Lower lobe of right lung (tissue), 2 donors: ENCODE measurements at regions not wholly inside any gene's neighbourhood (a gene's known extent, or its start where the extent isn't known, plus 50 kb on each side); places are given as distances from the start of the nearest gene placed in this dataset.

Experiments used
- ATAC-seq, 2 donors: fragments of 200-7000 bp; cut with Tn5 transposase; one replicate each; pipeline ENCODE4 v1.9.1; 2020 to 2022; ENCODE audit warnings: mild to moderate bottlenecking in 2 of 2, moderate library complexity in 2 of 2
- DNase-seq: peaks from one replicate; pipeline ENCODE4 v3.0.0-alpha.2; 2020
- H3K27ac ChIP-seq: fragments of 200-600 bp; one replicate; pipeline ENCODE4 v1.8.0; 2022
- H3K27me3 ChIP-seq: fragments of 200-600 bp; one replicate; pipeline ENCODE4 v1.8.0; 2022; ENCODE audit warnings: low read depth
- H3K36me3 ChIP-seq: fragments of 200-600 bp; one replicate; pipeline ENCODE4 v1.8.0; 2022; ENCODE audit warnings: mild to moderate bottlenecking
- H3K4me1 ChIP-seq: fragments of 200-600 bp; one replicate; pipeline ENCODE4 v1.8.0; 2022
- H3K4me3 ChIP-seq: fragments of 200-600 bp; one replicate; pipeline ENCODE4 v1.8.0; 2022; ENCODE audit warnings: mild to moderate bottlenecking
- H3K9me3 ChIP-seq: fragments of 200-600 bp; one replicate; pipeline ENCODE4 v1.8.0; 2022
- intact Hi-C: fragments of 100-400 bp; cut with DNase I; formaldehyde crosslinking; loops from one replicate; pipeline ENCODE4 v1.11.0; 2022
- TF ChIP-seq, protein P1 (sequence below): fragments of 200-600 bp; IDR thresholded peaks from one replicate; pipeline ENCODE4 v1.8.0; 2022; ENCODE audit warnings: antibody characterized with exemption, mild to moderate bottlenecking
- donor health status: DM: no; HTN: yes; CAD: no; lungs with severe emphysema.

DNA sequence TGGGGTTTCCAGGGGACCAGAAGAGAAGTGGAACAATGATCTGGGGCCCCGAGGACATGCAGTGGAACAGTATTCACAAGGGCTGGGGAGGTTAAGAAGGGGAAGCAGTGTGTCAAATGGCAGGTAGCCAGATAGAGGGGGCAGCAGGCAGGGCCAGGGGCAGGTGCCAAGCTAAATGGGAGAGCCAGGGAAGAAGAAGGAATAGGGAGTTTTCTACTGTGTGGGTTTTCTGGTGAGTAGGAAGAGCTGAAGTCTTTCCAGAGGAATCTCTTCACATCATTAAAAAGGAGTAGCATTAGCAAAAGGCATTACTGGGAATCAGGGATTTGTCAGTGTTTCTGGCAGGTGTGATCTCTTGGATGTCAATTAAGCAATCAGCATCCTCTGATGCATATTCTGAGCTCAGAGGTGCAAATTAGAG lies 55.8 kb downstream of the IRAG1 start:
- Histone ChIP-seq H3K27me3 (no peaks in the 10 kb centered on the region), H3K36me3 (no peaks in the 10 kb centered on the region), H3K27ac (no peak overlapping the region), H3K9me3 (no peaks in the 10 kb centered on the region), H3K4me3 (no peak overlapping the region), H3K4me1 (peaks cover 41% of the 10 kb centered on the region)
- intact Hi-C loops = no loop called here
- DNase-seq (no peak), ATAC-seq (no peak)
- TF ChIP-seq, protein P1, sequence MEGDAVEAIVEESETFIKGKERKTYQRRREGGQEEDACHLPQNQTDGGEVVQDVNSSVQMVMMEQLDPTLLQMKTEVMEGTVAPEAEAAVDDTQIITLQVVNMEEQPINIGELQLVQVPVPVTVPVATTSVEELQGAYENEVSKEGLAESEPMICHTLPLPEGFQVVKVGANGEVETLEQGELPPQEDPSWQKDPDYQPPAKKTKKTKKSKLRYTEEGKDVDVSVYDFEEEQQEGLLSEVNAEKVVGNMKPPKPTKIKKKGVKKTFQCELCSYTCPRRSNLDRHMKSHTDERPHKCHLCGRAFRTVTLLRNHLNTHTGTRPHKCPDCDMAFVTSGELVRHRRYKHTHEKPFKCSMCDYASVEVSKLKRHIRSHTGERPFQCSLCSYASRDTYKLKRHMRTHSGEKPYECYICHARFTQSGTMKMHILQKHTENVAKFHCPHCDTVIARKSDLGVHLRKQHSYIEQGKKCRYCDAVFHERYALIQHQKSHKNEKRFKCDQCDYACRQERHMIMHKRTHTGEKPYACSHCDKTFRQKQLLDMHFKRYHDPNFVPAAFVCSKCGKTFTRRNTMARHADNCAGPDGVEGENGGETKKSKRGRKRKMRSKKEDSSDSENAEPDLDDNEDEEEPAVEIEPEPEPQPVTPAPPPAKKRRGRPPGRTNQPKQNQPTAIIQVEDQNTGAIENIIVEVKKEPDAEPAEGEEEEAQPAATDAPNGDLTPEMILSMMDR = no peak

DNA sequence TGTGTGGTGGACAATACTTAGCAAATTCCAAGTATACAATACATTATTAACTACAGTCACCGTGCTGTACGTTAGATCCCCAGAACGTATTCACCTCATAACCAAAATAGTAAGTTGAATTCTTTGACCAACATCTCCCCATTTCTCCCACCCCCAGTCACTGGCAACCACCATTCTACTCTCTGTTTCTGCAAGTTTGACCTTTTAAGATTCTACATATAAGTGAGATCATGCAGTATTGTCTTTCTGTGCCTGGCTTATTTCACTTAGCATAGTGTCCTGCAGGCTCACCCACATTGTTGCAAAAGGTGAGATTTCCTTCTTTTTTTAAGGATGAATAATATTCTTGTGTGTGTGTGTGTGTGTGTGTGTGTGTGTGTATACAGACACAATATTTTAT lies 59.1 kb downstream of the IRAG1 start:
- TF ChIP-seq, protein P1 = no peak
- H3K4me3 ChIP-seq = no peak overlapping the region
- intact Hi-C loops = no loop called here

DNA sequence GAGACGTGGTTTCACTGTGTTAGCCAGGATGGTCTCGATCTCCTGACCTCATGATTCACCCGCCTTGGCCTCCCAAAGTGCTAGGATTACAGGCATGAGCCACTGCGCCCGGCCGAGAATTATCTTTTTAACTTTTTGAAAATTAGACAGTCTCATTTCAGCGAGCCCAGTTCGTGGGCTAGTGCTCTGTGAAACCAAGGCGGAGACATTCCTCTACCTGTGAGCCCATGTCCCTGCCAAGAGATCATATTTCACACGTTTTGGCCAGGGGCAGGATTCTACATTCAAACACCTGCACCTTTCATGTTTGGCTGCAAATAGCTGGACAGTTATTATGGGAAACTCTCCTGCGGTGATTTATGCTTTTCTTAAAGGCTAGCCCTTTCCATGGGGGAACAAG lies 60.3 kb downstream of the IRAG1 start:
- intact Hi-C loops = no loop called here
- Histone ChIP-seq H3K27ac (no peak overlapping the region), H3K9me3 (no peaks in the 10 kb centered on the region), H3K4me1 (peaks cover 9% of the 10 kb centered on the region), H3K27me3 (no peaks in the 10 kb centered on the region), H3K4me3 (no peak overlapping the region), H3K36me3 (no peaks in the 10 kb centered on the region)
- DNase-seq = no peak
- TF ChIP-seq, protein P1 = no peak
- ATAC-seq = peak in 1 of 2 donors; percentile 44

More for the DNA sequence above, 59.1 kb downstream of the IRAG1 start:
- no peaks in the 10 kb centered on the region for H3K9me3 ChIP-seq
- no peaks in the 10 kb centered on the region for H3K36me3 ChIP-seq
- ATAC-seq (no peak), DNase-seq (no peak)
- H3K27ac ChIP-seq = no peak overlapping the region
- H3K27me3 ChIP-seq = no peaks in the 10 kb centered on the region
- H3K4me1 ChIP-seq = peaks cover 10% of the 10 kb centered on the region

DNA sequence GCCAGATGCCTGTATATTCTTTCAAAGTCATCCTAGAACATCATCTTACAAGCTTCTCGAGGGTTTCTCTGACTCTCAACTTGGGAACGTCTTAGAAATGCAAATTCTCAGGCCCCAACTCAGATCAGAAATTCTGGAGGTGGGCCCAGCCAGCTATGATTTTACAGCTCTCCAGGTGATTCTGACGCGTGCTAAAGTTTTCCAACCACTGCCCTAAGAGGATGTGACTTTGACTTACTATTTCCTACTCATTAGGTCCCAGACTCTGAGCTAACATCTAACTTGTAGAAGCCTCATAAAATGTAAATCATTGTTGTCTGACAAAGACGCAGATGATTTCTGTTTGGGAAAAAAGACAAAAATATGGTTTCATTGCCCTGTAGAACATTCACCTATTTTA lies 61.1 kb downstream of the IRAG1 start:
- intact Hi-C loops = no loop called here
- DNase-seq (no peak), ATAC-seq (no peak)
- Histone ChIP-seq H3K36me3 (no peaks in the 10 kb centered on the region), H3K9me3 (no peaks in the 10 kb centered on the region), H3K4me3 (no peak overlapping the region), H3K27ac (no peak overlapping the region), H3K27me3 (no peaks in the 10 kb centered on the region), H3K4me1 (peaks cover 3% of the 10 kb centered on the region)
- TF ChIP-seq, protein P1 = no peak

DNA sequence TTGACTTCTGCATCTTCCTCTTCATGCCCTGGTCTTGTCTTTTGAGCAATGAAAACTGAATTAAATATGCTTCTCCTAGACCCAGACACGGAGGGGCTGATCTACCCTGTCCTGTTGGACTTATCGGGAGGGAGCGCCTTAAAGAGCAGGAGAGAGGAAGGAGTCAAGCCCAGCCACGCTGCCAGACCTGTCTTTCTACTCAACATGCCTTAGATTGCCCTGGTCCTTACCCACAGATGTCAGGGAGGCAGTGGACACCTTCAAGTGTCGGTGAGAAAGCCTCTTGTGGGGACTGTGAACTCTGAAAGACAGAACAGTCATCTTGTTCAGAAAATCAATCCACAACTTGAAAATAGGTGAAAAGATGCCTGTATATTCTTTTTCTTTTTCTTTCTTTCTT lies 61.8 kb downstream of the IRAG1 start:
- Histone ChIP-seq H3K4me3 (no peak overlapping the region), H3K36me3 (no peaks in the 10 kb centered on the region), H3K27ac (no peak overlapping the region), H3K9me3 (no peaks in the 10 kb centered on the region), H3K4me1 (no peaks in the 10 kb centered on the region), H3K27me3 (no peaks in the 10 kb centered on the region)
- no peak for DNase-seq
- TF ChIP-seq, protein P1 = no peak
- intact Hi-C loops = no loop called here
- ATAC-seq = peak in 1 of 2 donors; percentile 45
